ENCODE measurements at regions not wholly inside any gene's neighbourhood (a gene's known extent, or its start where the extent isn't known, plus 50 kb on each side); places are given as distances from the start of the nearest gene placed in this dataset.

DNA sequence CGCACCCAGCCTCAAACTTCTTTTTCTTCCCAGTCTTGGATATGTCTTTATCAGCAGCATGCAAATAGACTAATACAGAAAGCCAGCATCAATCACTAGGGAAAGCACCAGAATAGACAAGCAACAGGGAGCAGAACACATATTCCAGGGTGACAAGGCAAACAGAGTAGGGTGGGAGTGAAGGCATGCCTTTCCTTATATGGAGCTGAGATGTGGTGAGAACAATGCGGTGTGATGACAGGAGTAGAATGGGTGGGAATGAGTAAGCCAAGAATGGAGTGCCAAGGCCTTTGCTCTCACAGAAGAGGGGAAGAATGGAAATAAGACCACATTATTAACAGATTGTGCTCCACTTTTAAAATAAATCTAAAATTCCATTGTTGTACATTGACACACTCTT lies 115.6 kb downstream of the CETN3 start:
- TF ChIP-seq POLR2A (IDR thresholded peaks at IDR 0.05) (no peak), CTCF (IDR thresholded peaks at IDR 0.05) (no peak)
